ENCODE measurements at regions not wholly inside any gene's neighbourhood (a gene's known extent, or its start where the extent isn't known, plus 50 kb on each side); places are given as distances from the start of the nearest gene placed in this dataset.

DNA sequence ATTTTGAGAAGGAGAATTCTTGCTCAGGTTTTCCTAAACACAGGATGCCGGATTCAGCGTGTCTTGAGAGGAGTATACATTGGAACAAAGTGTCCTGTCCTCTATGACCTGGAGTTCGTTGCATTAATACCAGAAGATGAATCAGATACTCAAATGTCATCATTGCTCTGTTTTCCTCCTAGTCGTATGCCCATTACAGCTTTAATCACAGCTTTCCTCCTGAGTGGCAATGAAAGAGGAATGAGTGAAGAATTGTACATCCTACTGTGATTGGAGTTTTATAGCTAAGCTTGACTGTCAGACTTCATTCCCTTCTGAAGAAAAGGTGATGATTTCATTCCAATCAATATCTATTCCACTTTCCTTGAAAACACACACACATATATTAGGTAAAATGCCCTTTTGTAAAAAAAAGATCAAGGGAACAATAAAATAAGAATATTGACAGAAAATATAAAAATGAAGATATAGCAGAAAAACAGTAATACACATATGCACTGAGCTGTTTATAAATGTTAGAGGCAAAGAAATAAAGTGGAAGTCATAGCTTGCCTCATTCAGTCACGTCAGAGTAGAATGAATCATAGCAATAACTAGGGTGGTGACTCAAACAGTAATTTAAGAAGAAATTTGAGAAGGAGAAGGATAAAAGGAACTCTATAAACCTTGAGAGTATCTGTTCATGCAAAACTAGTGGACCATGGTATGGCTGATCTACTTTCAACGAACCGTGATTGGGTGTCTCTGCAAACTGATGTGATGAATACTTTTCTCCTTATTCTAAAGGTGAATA is 501.5 kb downstream of the SUCLA2 start:
- Mint-ChIP-seq H3K27me3 (peaks cover 9% of the 10 kb centered on the region), H3K36me3 (no peaks in the 10 kb centered on the region), H3K27ac (no peak overlapping the region), H3K4me3 (no peak overlapping the region), H3K4me1 (peaks cover 12% of the 10 kb centered on the region), H3K9me3 (peaks cover 3% of the 10 kb centered on the region)
- peak; percentile 20 for ATAC-seq

DNA sequence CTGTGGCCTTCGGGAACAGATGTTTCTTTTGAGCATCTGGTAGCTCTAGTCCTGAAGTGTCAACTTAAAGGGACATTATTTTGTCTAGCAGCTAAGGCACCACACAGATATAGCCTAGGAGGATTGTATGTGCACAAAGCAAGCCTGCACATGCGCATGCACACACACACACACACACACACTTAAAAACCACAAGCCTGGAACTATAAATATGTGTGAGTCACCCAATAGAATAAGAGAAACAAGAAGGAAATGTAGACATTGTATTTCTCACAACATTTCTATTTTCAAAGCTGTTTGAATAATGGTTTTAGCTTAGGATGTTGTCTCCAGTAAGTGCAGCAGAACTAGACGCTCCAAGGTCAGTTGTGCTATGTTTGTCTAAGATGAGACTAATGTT is 516.5 kb downstream of the SUCLA2 start:
- Mint-ChIP-seq H3K27me3 (no peaks in the 10 kb centered on the region), H3K36me3 (no peaks in the 10 kb centered on the region), H3K9me3 (no peaks in the 10 kb centered on the region), H3K4me3 (no peak overlapping the region), H3K27ac (no peak overlapping the region), H3K4me1 (no peaks in the 10 kb centered on the region)
- ATAC-seq, result no peak

DNA sequence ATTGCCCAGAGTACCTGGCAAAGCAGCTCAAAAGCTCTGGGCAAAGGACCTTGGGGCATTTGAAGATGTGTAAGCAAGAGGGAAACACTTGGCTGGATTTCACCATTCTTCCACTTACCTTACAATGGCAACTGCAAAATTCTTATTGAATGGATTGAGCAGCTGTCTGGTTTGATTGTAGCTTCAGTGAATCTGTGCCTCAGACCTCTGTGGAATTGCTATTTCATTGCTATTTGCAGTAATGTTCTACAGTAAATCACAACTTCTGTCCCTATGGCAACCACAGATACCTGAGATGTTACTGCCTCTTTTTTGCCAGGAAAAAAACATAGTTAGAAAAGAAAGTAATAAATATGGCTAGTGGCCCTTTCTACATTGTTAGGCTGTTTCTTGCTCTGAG is 519.5 kb downstream of the SUCLA2 start:
- Mint-ChIP-seq H3K36me3 (no peaks in the 10 kb centered on the region), H3K27me3 (no peaks in the 10 kb centered on the region), H3K4me1 (no peaks in the 10 kb centered on the region), H3K9me3 (peaks cover 3% of the 10 kb centered on the region), H3K27ac (no peak overlapping the region), H3K4me3 (no peak overlapping the region)
- no peak for ATAC-seq

DNA sequence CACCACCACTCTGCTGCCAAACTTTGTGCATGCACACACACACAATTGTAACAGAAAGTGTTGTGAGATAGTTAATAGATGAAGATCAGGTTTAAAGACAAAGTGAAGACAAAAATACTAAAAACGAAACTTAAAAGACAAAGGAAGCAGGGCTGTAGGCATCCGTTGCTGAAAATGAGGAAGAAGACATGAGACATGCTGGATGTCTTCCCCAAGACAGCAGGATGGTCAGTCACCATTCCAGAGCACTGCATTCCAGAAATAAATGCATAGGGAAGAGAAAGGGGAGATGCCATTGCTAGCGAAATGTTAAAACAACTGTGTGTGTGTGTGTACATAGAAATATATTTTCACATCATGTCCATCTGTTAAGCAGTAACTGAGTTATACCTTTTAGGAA is 520.1 kb downstream of the SUCLA2 start:
- no peak for ATAC-seq
- no peak overlapping the region for H3K4me3 Mint-ChIP-seq
- H3K27me3 Mint-ChIP-seq, result no peaks in the 10 kb centered on the region
- H3K9me3 Mint-ChIP-seq, result peaks cover 3% of the 10 kb centered on the region
- H3K4me1 Mint-ChIP-seq, result no peaks in the 10 kb centered on the region
- H3K27ac Mint-ChIP-seq, result no peak overlapping the region
- H3K36me3 Mint-ChIP-seq, result no peaks in the 10 kb centered on the region

DNA sequence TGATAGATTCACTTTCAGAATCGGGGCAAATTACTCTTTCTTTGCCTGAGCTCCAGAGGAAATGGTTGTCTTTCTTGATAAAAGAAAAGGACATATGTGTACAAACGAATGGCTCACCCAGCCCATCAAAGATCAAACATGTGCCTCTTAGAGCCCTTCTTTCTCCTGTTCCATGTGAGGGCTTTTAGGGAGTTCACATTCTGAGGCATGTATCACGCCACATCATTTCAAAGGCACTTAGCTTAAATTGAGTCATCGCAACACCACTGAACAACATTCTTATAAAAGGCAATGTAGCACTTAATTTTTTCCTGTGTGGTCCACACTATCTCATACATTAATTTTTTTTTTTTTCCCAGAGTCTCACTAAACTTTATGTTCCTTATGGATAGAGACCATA is 521.0 kb downstream of the SUCLA2 start:
- no peak overlapping the region for H3K4me3 Mint-ChIP-seq
- no peak for ATAC-seq
- H3K27ac Mint-ChIP-seq, result no peak overlapping the region
- H3K4me1 Mint-ChIP-seq, result no peaks in the 10 kb centered on the region
- H3K27me3 Mint-ChIP-seq, result no peaks in the 10 kb centered on the region
- H3K36me3 Mint-ChIP-seq, result no peaks in the 10 kb centered on the region
- peaks cover 3% of the 10 kb centered on the region for H3K9me3 Mint-ChIP-seq

DNA sequence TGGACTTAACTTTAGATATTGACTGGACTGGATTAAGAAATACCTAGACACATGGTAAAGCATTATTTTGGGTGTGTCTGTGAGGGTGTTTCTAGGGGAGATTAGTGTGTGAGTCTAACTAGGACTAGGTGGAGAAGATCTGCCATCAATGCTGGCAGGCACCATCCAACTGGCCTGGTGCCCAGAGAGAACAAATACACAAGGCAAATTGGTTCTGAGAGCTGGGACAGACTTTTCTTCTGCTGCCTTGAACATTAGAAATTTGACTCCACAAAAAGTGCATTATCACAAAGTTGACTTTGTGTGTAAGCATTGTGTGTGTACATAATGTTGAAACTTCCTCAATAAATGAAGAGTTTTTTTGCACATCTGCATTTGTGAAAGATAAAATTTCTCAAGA is 522.1 kb downstream of the SUCLA2 start:
- Mint-ChIP-seq H3K27ac (no peak overlapping the region), H3K27me3 (no peaks in the 10 kb centered on the region), H3K4me1 (no peaks in the 10 kb centered on the region), H3K4me3 (no peak overlapping the region), H3K9me3 (peaks cover 3% of the 10 kb centered on the region), H3K36me3 (no peaks in the 10 kb centered on the region)
- ATAC-seq, result no peak

DNA sequence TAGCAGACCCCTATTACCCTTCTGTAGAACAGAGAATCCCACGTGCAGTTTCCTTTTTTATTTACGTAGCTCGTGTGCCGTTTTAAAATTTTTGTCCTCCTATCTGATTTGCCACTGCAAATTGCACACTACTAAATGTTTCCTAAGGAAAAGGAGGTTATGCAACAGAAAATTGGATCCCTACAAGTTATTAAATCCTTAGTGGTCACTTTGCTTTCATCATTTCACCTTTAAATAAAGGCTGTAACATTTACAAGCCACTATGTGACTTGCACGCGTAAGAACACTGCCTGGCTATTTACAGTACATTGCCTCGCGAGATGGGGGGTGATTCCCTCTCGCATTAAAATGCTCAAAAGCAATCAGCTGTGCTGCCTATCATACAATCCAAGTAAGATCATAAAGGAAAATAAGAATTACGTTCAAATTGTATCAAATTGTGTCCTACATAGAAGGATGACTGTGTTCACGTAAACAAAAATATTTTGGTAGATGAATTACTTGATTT is 525.6 kb downstream of the SUCLA2 start:
- no peaks in the 10 kb centered on the region for H3K27me3 Mint-ChIP-seq
- no peak overlapping the region for H3K4me3 Mint-ChIP-seq
- H3K27ac Mint-ChIP-seq, result no peak overlapping the region
- no peak for ATAC-seq
- no peaks in the 10 kb centered on the region for H3K36me3 Mint-ChIP-seq
- H3K9me3 Mint-ChIP-seq, result peaks cover 3% of the 10 kb centered on the region
- H3K4me1 Mint-ChIP-seq, result no peaks in the 10 kb centered on the region

DNA sequence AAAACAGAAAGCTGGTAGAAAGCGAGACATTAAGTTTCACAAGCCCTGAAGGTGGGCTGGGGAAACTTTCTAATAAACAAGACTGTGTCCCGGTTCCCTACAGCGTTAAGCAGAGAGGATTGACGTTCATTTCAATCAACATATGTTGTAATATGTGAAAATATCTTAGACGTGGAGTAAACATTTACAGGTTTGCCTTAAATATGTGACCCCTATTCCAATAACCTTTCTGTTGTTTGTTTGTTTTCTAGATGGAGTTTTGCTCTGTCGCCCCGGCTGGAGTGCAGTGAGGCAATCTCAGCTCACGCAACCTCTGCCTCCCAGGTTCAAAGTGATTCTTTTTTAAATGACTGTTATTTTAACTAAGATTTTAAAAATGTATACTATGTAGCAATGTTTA is 526.2 kb downstream of the SUCLA2 start:
- H3K4me3 Mint-ChIP-seq, result no peak overlapping the region
- no peak overlapping the region for H3K27ac Mint-ChIP-seq
- no peaks in the 10 kb centered on the region for H3K4me1 Mint-ChIP-seq
- no peak for ATAC-seq
- H3K9me3 Mint-ChIP-seq, result peaks cover 3% of the 10 kb centered on the region
- H3K36me3 Mint-ChIP-seq, result no peaks in the 10 kb centered on the region
- H3K27me3 Mint-ChIP-seq, result no peaks in the 10 kb centered on the region

DNA sequence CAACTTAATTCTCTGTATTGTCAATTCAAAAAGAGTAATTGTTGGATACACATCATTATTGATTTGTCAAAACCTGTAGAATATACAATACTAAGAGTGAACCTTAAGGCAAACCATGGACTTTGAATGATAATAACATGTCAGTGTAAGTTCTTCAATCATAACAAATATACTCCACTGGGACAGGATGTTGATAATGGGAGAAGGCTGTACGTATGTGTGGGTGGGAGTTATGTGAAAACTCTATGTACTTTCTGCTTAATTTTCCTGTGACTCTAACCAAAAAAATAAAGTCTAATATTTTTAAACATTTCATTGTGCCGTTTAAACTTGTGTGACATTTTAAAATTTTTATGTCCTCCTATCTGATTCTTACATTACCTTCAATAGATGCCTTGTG is 526.7 kb downstream of the SUCLA2 start:
- H3K9me3 Mint-ChIP-seq, result peaks cover 3% of the 10 kb centered on the region
- H3K4me1 Mint-ChIP-seq, result no peaks in the 10 kb centered on the region
- no peak overlapping the region for H3K4me3 Mint-ChIP-seq
- ATAC-seq, result no peak
- H3K36me3 Mint-ChIP-seq, result no peaks in the 10 kb centered on the region
- no peak overlapping the region for H3K27ac Mint-ChIP-seq
- no peaks in the 10 kb centered on the region for H3K27me3 Mint-ChIP-seq

DNA sequence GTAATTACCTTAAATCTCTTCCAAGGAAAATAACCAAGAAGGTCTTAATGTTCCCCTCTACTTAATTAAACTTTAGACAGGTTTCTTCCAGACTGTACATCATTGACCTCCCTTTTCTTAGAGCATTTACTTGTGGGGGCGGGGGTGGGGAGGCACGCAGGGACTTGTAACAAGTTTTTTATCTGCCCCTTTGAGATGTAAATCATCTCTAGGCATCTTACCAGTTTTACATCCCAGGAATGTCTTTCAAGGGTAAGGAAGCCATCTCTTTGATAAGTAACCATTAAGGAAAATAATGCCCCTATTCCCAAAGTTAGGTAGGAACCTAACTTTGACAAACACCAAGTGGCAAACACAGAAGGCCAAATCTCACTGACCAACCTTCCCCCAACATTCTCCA is 528.6 kb downstream of the SUCLA2 start:
- ATAC-seq, result no peak
- H3K4me1 Mint-ChIP-seq, result no peaks in the 10 kb centered on the region
- H3K4me3 Mint-ChIP-seq, result no peak overlapping the region
- no peaks in the 10 kb centered on the region for H3K9me3 Mint-ChIP-seq
- H3K27ac Mint-ChIP-seq, result no peak overlapping the region
- no peaks in the 10 kb centered on the region for H3K36me3 Mint-ChIP-seq
- no peaks in the 10 kb centered on the region for H3K27me3 Mint-ChIP-seq

DNA sequence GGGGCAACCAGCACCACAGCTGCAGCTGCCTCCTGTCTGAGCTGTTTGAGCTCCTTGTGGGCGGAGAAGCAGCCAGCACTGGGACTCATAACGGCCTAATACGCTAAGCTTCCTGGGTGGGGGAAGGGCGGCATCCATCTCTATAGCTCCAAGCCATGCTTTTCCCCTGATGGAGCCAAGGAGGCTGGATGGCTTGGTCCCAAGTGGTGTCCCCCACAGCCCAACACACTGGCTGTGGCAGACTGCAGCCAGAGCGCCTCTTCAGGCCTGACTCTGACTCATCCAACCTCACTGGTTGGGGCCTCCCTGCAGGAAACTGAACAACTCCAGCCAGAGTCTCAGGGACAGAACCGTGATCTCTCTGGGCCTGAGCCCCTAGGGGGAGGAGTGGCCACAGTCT is 537.3 kb downstream of the SUCLA2 start:
- no peaks in the 10 kb centered on the region for H3K27me3 Mint-ChIP-seq
- no peak overlapping the region for H3K27ac Mint-ChIP-seq
- no peaks in the 10 kb centered on the region for H3K36me3 Mint-ChIP-seq
- no peak for ATAC-seq
- H3K9me3 Mint-ChIP-seq, result peaks cover 4% of the 10 kb centered on the region
- no peak overlapping the region for H3K4me3 Mint-ChIP-seq
- no peaks in the 10 kb centered on the region for H3K4me1 Mint-ChIP-seq

DNA sequence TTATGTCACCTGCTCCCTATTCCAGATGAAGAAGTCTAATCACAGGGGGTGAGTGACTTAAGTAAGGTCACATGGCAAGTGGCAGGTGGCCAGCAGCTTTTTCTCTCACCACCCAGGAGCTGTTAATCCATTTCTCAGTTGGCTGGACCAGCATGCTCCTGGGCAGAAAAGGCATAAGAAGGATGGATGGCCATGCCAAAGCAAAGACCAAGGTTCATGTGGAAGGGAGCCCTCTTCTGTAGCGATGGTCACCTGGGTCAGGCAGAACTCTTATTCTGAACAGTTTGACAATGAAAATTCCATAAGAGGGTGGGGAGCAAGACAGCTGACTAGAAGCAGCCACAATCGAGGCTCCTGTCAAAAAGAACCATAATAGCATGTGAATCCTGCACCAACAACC is 538.1 kb downstream of the SUCLA2 start:
- no peak overlapping the region for H3K4me3 Mint-ChIP-seq
- H3K27ac Mint-ChIP-seq, result no peak overlapping the region

DNA sequence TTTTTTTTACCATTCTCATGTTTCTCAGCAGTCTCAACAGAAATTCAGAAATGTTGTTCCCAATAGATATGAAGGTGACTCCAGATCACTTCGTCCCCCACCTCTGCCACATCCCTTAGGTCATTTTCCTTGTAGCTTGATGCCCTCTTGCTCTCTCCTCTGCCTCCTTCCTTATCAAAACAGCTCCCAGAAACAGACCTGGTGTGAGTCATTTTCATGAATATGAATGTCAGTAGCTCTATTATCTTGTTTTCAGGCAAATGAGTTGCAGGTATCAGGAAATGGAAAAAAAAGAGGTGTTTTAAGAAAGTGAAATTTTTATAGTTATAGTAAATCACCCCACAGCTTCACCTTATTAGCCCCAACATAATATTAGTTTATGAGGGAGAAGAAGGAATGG is 539.3 kb downstream of the SUCLA2 start:
- ATAC-seq, result no peak
- no peak overlapping the region for H3K4me3 Mint-ChIP-seq

More for the DNA sequence above, 538.1 kb downstream of the SUCLA2 start:
- H3K36me3 Mint-ChIP-seq, result no peaks in the 10 kb centered on the region
- no peak for ATAC-seq
- H3K27me3 Mint-ChIP-seq, result no peaks in the 10 kb centered on the region
- no peaks in the 10 kb centered on the region for H3K4me1 Mint-ChIP-seq
- H3K9me3 Mint-ChIP-seq, result peaks cover 4% of the 10 kb centered on the region

DNA sequence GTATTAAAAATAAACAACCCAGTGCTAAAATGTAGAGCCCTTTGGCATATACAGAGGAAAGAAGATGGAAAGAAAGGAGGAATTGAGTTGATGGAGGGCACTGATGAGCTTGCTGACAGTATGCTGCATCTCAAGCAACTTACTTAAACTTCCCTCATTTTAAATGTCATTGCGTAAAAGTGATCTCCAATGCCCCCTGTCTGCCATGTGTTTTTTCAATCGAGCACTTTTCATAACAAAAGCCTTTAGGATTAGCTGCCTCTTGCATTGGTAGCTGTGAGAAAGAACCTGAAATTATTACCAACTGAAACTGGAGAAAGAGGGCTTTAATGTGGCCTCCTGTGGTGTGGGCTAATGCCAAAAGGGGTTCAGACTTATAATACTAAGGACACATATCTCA is 541.6 kb downstream of the SUCLA2 start:
- H3K4me3 Mint-ChIP-seq, result no peak overlapping the region
- H3K27ac Mint-ChIP-seq, result no peak overlapping the region
- H3K4me1 Mint-ChIP-seq, result no peaks in the 10 kb centered on the region
- no peaks in the 10 kb centered on the region for H3K36me3 Mint-ChIP-seq
- H3K27me3 Mint-ChIP-seq, result no peaks in the 10 kb centered on the region
- no peak for ATAC-seq
- H3K9me3 Mint-ChIP-seq, result no peaks in the 10 kb centered on the region

More for the DNA sequence above, 539.3 kb downstream of the SUCLA2 start:
- no peaks in the 10 kb centered on the region for H3K4me1 Mint-ChIP-seq
- no peaks in the 10 kb centered on the region for H3K36me3 Mint-ChIP-seq
- no peaks in the 10 kb centered on the region for H3K27me3 Mint-ChIP-seq
- H3K27ac Mint-ChIP-seq, result no peak overlapping the region
- peaks cover 4% of the 10 kb centered on the region for H3K9me3 Mint-ChIP-seq

DNA sequence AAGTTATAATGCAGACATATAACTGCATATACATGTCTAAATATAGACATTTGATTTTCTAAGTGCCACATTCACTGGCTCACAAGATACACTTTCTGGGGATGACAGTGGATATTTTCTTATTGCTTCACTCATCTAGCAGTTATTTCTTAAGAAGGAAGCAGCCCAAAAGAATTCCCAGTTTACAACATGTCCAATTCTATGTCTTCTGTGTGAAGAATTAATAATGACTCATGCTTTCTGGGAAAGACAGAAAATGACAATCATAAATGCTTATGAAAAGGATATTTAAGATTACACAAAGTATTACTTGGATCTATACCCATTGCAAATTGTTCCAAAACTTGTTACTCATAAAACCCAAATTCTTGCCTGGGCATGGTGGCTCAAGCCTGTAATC is 543.4 kb downstream of the SUCLA2 start:
- H3K36me3 Mint-ChIP-seq, result no peaks in the 10 kb centered on the region
- no peak overlapping the region for H3K27ac Mint-ChIP-seq
- H3K4me3 Mint-ChIP-seq, result no peak overlapping the region
- no peaks in the 10 kb centered on the region for H3K4me1 Mint-ChIP-seq
- no peaks in the 10 kb centered on the region for H3K27me3 Mint-ChIP-seq
- no peak for ATAC-seq
- no peaks in the 10 kb centered on the region for H3K9me3 Mint-ChIP-seq

DNA sequence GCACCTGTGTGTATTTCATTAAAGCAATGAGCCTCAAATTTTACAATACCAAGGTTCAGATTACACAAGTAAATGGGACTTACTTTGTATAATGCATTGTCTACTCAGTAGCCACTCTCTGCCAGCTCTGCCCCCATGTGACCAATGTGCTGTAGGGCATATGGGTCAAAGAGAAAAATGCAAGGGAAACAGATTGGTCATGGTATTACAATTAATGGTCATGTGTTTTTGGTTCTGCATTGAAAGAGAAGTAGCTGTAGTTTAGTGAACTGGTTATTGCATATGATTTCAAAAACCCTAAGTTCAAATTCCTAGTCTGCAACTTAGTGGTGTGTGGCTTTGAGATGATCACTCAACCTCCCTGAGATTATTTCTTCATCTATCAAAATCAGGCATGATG is 545.4 kb downstream of the SUCLA2 start:
- no peak overlapping the region for H3K27ac Mint-ChIP-seq
- H3K4me3 Mint-ChIP-seq, result no peak overlapping the region
- ATAC-seq, result peak; percentile 45
- H3K27me3 Mint-ChIP-seq, result no peaks in the 10 kb centered on the region
- H3K4me1 Mint-ChIP-seq, result no peaks in the 10 kb centered on the region
- no peaks in the 10 kb centered on the region for H3K36me3 Mint-ChIP-seq
- no peaks in the 10 kb centered on the region for H3K9me3 Mint-ChIP-seq

Measured in stimulated activated memory B cell treated with anti-CD40 and anti-IgM and Interleukin-4, amounts not matched to agents 10 μg/mL and 1 μg/mL and 100 μg/mL, for 72 hours (primary cell).